WTC11 (cell line): ENCODE measurements at regions not wholly inside any gene's neighbourhood (a gene's known extent, or its start where the extent isn't known, plus 50 kb on each side); places are given as distances from the start of the nearest gene placed in this dataset.

Experiments
- ATAC-seq: fragments of 200-7000 bp; cut with Tn5 transposase; 2 replicates; pipeline ENCODE4 v1.10.0; 2021; ENCODE audit warnings: mild to moderate bottlenecking, moderate library complexity
- CTCF ChIA-PET: fragments of 300-600 bp; sonication (Branson Sonifier 250); formaldehyde crosslinking; loops from one replicate; lab custom pipeline; 2021; ENCODE audit warnings: antibody characterized with exemption; lab: Charles Lee
- POLR2A ChIA-PET: fragments of 350-600 bp; sonication (Branson Sonifier 250); formaldehyde crosslinking; loops from one replicate; lab custom pipeline; 2021; ENCODE audit warnings: antibody characterized with exemption; lab: Charles Lee
- DNase-seq: peaks from one replicate; pipeline ENCODE4 v3.0.0; 2021; ENCODE audit warnings: low spot score
- H3K27ac Mint-ChIP-seq: 2 replicates; pipeline ENCODE4 v1.8.0; 2021; ENCODE audit warnings: mixed read lengths
- H3K27me3 Mint-ChIP-seq: 2 replicates; pipeline ENCODE4 v1.8.0; 2021; ENCODE audit warnings: low read depth, mild to moderate bottlenecking, moderate library complexity, mixed read lengths
- H3K36me3 Mint-ChIP-seq: 2 replicates; pipeline ENCODE4 v1.8.0; 2021; ENCODE audit warnings: mixed read lengths
- H3K4me1 Mint-ChIP-seq: 2 replicates; pipeline ENCODE4 v1.8.0; 2022; ENCODE audit warnings: mixed read lengths
- H3K4me3 Mint-ChIP-seq: 2 replicates; pipeline ENCODE4 v1.8.0; 2021; ENCODE audit warnings: mild to moderate bottlenecking, moderate library complexity, mixed read lengths
- H3K9me3 Mint-ChIP-seq: 2 replicates; pipeline ENCODE4 v1.8.0; 2021; ENCODE audit warnings: mixed read lengths
- CREB1 ChIP-seq: sonication (generic); formaldehyde crosslinking; IDR thresholded peaks from 2 replicates; pipeline ENCODE4 v1.8.0; 2023; ENCODE audit warnings: mild to moderate bottlenecking, missing genetic modification reagents
- EMX1 ChIP-seq: fragments of 250-450 bp; sonication (Bioruptor Pico); IDR thresholded peaks from 2 replicates; pipeline ENCODE4 v1.8.0; 2021; ENCODE audit warnings: mild to moderate bottlenecking
- GRHL2 ChIP-seq: fragments of 250-450 bp; sonication (Bioruptor Pico); IDR thresholded peaks from 2 replicates; pipeline ENCODE4 v1.8.0; 2022; ENCODE audit warnings: mild to moderate bottlenecking, moderate library complexity; ENCODE audit not compliant: insufficient replicate concordance, severe bottlenecking
- NFE2L1 ChIP-seq: sonication (generic); formaldehyde crosslinking; IDR thresholded peaks from 2 replicates; pipeline ENCODE4 v1.8.1; 2023; ENCODE audit warnings: missing genetic modification reagents
- NFYB ChIP-seq: sonication (generic); formaldehyde crosslinking; conservative IDR thresholded peaks from 2 replicates; pipeline ENCODE4 v1.8.0; 2022; ENCODE audit warnings: low read depth, missing genetic modification reagents
- OVOL2 ChIP-seq: fragments of 250-450 bp; sonication (Bioruptor Pico); IDR thresholded peaks from 2 replicates; pipeline ENCODE4 v1.9.0; 2021; ENCODE audit warnings: mild to moderate bottlenecking, borderline replicate concordance
- PRRX2 ChIP-seq: fragments of 250-450 bp; sonication (Bioruptor Pico); IDR thresholded peaks from 2 replicates; pipeline ENCODE4 v1.8.0; 2021; ENCODE audit warnings: mild to moderate bottlenecking
- TEAD1 ChIP-seq: sonication (generic); formaldehyde crosslinking; IDR thresholded peaks from 2 replicates; pipeline ENCODE4 v1.8.0; 2022; ENCODE audit warnings: mild to moderate bottlenecking, missing genetic modification reagents
- ZNF317 ChIP-seq: sonication (generic); formaldehyde crosslinking; IDR thresholded peaks from 2 replicates; pipeline ENCODE4 v1.8.1; 2023; ENCODE audit warnings: low read depth, mild to moderate bottlenecking, moderate library complexity, missing genetic modification reagents, borderline replicate concordance
- ZNF416 ChIP-seq: fragments of 250-450 bp; sonication (Bioruptor Pico); IDR thresholded peaks from 2 replicates; pipeline ENCODE4 v1.9.0; 2021; ENCODE audit warnings: mild to moderate bottlenecking, inconsistent platforms
- TF ChIP-seq, protein P1 (sequence below): sonication (generic); formaldehyde crosslinking; IDR thresholded peaks from 2 replicates; pipeline ENCODE4 v1.8.1; 2023; ENCODE audit warnings: mild to moderate bottlenecking, missing genetic modification reagents, borderline replicate concordance
- TF ChIP-seq, protein P2 (sequence below): sonication (generic); formaldehyde crosslinking; IDR thresholded peaks from 2 replicates; pipeline ENCODE4 v1.8.1; 2023; ENCODE audit warnings: mild to moderate bottlenecking, moderate library complexity, missing genetic modification reagents
- TF ChIP-seq, protein P3 (sequence below): sonication (generic); formaldehyde crosslinking; IDR thresholded peaks from 2 replicates; pipeline ENCODE4 v1.8.0; 2022; ENCODE audit warnings: mild to moderate bottlenecking, missing genetic modification reagents
- TF ChIP-seq, protein P4 (sequence below): sonication (generic); formaldehyde crosslinking; IDR thresholded peaks from 2 replicates; pipeline ENCODE4 v1.8.0; 2022; ENCODE audit warnings: mild to moderate bottlenecking, missing genetic modification reagents
- TF ChIP-seq, protein P5 (sequence below): fragments of 200-600 bp; IDR thresholded peaks from 2 replicates; pipeline ENCODE4 v1.8.0; 2022; ENCODE audit warnings: antibody characterized with exemption
- TF ChIP-seq, protein P6 (sequence below): fragments of 250-450 bp; sonication (Bioruptor Pico); IDR thresholded peaks from 2 replicates; pipeline ENCODE4 v1.9.0; 2021; ENCODE audit warnings: mild to moderate bottlenecking

DNA sequence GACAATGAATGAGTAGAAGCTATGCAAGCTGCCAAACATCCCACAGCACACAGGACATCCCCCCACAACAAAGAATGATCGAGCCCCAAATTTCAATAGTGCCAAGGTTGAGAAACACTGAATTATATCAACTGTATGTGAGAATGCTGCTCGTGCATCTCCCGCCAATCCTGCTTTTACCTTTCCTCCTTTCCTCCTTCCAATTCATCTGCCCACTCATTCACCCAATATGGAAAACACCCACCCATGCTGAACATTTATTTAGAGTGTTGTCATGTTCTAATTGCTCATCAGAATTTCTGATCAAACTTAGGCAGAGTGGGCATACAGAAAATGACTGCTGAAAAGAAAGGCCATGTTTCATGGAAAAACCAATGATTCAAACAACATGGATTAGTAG is 183.0 kb downstream of the TMEM114 start (continued):
- TF ChIP-seq, protein P1, sequence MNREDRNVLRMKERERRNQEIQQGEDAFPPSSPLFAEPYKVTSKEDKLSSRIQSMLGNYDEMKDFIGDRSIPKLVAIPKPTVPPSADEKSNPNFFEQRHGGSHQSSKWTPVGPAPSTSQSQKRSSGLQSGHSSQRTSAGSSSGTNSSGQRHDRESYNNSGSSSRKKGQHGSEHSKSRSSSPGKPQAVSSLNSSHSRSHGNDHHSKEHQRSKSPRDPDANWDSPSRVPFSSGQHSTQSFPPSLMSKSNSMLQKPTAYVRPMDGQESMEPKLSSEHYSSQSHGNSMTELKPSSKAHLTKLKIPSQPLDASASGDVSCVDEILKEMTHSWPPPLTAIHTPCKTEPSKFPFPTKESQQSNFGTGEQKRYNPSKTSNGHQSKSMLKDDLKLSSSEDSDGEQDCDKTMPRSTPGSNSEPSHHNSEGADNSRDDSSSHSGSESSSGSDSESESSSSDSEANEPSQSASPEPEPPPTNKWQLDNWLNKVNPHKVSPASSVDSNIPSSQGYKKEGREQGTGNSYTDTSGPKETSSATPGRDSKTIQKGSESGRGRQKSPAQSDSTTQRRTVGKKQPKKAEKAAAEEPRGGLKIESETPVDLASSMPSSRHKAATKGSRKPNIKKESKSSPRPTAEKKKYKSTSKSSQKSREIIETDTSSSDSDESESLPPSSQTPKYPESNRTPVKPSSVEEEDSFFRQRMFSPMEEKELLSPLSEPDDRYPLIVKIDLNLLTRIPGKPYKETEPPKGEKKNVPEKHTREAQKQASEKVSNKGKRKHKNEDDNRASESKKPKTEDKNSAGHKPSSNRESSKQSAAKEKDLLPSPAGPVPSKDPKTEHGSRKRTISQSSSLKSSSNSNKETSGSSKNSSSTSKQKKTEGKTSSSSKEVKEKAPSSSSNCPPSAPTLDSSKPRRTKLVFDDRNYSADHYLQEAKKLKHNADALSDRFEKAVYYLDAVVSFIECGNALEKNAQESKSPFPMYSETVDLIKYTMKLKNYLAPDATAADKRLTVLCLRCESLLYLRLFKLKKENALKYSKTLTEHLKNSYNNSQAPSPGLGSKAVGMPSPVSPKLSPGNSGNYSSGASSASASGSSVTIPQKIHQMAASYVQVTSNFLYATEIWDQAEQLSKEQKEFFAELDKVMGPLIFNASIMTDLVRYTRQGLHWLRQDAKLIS (CRISPR knock-in tag): no peak
- TF ChIP-seq EMX1 (CRISPR knock-in tag) (no peak), NFYB (no peak), ZNF416 (CRISPR knock-in tag) (no peak), GRHL2 (no peak), TEAD1 (CRISPR knock-in tag) (no peak), NFE2L1 (CRISPR knock-in tag) (no peak), CREB1 (no peak), PRRX2 (no peak)
- TF ChIP-seq, protein P2, sequence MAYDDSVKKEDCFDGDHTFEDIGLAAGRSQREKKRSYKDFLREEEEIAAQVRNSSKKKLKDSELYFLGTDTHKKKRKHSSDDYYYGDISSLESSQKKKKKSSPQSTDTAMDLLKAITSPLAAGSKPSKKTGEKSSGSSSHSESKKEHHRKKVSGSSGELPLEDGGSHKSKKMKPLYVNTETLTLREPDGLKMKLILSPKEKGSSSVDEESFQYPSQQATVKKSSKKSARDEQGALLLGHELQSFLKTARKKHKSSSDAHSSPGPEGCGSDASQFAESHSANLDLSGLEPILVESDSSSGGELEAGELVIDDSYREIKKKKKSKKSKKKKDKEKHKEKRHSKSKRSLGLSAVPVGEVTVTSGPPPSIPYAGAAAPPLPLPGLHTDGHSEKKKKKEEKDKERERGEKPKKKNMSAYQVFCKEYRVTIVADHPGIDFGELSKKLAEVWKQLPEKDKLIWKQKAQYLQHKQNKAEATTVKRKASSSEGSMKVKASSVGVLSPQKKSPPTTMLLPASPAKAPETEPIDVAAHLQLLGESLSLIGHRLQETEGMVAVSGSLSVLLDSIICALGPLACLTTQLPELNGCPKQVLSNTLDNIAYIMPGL (CRISPR knock-in tag): no peak
- TF ChIP-seq, protein P3, sequence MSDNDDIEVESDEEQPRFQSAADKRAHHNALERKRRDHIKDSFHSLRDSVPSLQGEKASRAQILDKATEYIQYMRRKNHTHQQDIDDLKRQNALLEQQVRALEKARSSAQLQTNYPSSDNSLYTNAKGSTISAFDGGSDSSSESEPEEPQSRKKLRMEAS (CRISPR knock-in tag): no peak
- TF ChIP-seq, protein P4, sequence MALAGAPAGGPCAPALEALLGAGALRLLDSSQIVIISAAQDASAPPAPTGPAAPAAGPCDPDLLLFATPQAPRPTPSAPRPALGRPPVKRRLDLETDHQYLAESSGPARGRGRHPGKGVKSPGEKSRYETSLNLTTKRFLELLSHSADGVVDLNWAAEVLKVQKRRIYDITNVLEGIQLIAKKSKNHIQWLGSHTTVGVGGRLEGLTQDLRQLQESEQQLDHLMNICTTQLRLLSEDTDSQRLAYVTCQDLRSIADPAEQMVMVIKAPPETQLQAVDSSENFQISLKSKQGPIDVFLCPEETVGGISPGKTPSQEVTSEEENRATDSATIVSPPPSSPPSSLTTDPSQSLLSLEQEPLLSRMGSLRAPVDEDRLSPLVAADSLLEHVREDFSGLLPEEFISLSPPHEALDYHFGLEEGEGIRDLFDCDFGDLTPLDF (CRISPR knock-in tag): no peak
- TF ChIP-seq, protein P5, sequence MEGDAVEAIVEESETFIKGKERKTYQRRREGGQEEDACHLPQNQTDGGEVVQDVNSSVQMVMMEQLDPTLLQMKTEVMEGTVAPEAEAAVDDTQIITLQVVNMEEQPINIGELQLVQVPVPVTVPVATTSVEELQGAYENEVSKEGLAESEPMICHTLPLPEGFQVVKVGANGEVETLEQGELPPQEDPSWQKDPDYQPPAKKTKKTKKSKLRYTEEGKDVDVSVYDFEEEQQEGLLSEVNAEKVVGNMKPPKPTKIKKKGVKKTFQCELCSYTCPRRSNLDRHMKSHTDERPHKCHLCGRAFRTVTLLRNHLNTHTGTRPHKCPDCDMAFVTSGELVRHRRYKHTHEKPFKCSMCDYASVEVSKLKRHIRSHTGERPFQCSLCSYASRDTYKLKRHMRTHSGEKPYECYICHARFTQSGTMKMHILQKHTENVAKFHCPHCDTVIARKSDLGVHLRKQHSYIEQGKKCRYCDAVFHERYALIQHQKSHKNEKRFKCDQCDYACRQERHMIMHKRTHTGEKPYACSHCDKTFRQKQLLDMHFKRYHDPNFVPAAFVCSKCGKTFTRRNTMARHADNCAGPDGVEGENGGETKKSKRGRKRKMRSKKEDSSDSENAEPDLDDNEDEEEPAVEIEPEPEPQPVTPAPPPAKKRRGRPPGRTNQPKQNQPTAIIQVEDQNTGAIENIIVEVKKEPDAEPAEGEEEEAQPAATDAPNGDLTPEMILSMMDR: no peak

DNA sequence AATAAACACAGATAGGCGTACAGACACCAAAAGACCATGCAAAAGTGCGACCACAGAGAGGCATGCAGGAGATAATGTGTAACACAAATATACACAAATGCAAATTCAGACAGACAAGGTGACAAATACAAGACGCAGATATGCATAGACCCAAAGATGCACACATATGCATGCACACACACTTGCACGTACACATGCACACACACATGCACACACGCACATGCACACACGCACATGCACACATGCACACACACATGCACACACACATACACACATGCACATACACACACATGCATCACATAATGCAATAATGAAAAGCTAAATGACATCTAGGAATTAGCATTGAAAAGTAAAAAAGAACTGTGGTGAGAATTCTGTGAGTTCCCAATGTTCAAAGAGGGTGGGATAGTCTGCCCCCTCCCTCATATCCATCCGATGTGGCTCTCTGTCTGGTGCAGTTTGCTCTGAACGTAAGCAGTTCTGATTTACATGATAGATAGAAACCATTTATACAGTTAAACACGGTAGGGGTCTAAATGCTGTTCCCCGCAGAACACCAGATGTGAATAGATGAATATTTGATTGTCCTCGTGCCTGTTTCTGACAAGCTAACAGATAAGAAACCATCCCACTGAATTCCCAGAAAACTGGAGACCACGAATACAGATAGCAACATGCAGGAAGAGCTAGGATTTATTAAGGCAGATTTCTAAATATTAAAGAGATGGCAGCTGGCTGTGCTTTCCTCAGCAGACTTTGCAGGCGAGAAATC is 186.1 kb downstream of the TMEM114 start:
- Mint-ChIP-seq H3K4me3 (no peak overlapping the region), H3K27ac (no peak overlapping the region), H3K36me3 (peaks cover 68% of the 10 kb centered on the region), H3K4me1 (no peaks in the 10 kb centered on the region), H3K27me3 (peaks cover 3% of the 10 kb centered on the region; the same call in 1 of the 2 replicates), H3K9me3 (peaks cover 90% of the 10 kb centered on the region)
- POLR2A ChIA-PET: no interaction called here
- no peak for ATAC-seq
- CTCF ChIA-PET: no interaction called here
- no peak for TF ChIP-seq OVOL2 (CRISPR knock-in tag)
- TF ChIP-seq, protein P6, sequence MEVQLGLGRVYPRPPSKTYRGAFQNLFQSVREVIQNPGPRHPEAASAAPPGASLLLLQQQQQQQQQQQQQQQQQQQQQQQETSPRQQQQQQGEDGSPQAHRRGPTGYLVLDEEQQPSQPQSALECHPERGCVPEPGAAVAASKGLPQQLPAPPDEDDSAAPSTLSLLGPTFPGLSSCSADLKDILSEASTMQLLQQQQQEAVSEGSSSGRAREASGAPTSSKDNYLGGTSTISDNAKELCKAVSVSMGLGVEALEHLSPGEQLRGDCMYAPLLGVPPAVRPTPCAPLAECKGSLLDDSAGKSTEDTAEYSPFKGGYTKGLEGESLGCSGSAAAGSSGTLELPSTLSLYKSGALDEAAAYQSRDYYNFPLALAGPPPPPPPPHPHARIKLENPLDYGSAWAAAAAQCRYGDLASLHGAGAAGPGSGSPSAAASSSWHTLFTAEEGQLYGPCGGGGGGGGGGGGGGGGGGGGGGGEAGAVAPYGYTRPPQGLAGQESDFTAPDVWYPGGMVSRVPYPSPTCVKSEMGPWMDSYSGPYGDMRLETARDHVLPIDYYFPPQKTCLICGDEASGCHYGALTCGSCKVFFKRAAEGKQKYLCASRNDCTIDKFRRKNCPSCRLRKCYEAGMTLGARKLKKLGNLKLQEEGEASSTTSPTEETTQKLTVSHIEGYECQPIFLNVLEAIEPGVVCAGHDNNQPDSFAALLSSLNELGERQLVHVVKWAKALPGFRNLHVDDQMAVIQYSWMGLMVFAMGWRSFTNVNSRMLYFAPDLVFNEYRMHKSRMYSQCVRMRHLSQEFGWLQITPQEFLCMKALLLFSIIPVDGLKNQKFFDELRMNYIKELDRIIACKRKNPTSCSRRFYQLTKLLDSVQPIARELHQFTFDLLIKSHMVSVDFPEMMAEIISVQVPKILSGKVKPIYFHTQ (CRISPR knock-in tag): no peak
- TF ChIP-seq ZNF317 (CRISPR knock-in tag): no peak
- DNase-seq: no peak
